Mesenchymal stem cell (in vitro differentiated cells and primary cell): ENCODE measurements at regions not wholly inside any gene's neighbourhood (a gene's known extent, or its start where the extent isn't known, plus 50 kb on each side); places are given as distances from the start of the nearest gene placed in this dataset.

Experiments
- DNase-seq: peaks from one replicate; pipeline ENCODE4 v3.0.0-alpha.2; 2013
- H2AFZ ChIP-seq: one replicate; pipeline ENCODE4 v1.6.1; 2013; ENCODE audit warnings: low read depth, mild to moderate bottlenecking, control low read depth, inconsistent platforms, low read length, moderate library complexity
- H2AK5ac ChIP-seq: 2 replicates; pipeline ENCODE4 v1.6.1; 2013; ENCODE audit warnings: low read length, moderate library complexity, mild to moderate bottlenecking, inconsistent platforms; ENCODE audit not compliant: severe bottlenecking
- H2BK120ac ChIP-seq: one replicate; pipeline ENCODE4 v1.6.1; 2013; ENCODE audit warnings: low read depth, mild to moderate bottlenecking, inconsistent platforms, low read length, moderate library complexity
- H2BK12ac ChIP-seq, 2 experiments: one replicate each; pipeline ENCODE4 v1.6.1; 2013; ENCODE audit warnings: inconsistent platforms in 2 of 2, low read length in 2 of 2, mild to moderate bottlenecking in 2 of 2, moderate library complexity in 2 of 2, control low read depth in 1 of 2
- H2BK15ac ChIP-seq: one replicate; pipeline ENCODE4 v1.6.1; 2013; ENCODE audit warnings: mild to moderate bottlenecking, low read depth, inconsistent platforms; ENCODE audit not compliant: poor library complexity, severe bottlenecking
- H2BK5ac ChIP-seq: 2 replicates; pipeline ENCODE4 v1.6.1; 2013; ENCODE audit warnings: low read depth, mild to moderate bottlenecking, low read length, control low read depth, inconsistent platforms; ENCODE audit not compliant: poor library complexity, severe bottlenecking
- H3K14ac ChIP-seq, 2 experiments: one replicate each; pipeline ENCODE4 v1.6.1; 2013; ENCODE audit warnings: inconsistent platforms in 2 of 2, low read length in 2 of 2, control low read depth in 1 of 2, mild to moderate bottlenecking in 1 of 2, moderate library complexity in 1 of 2
- H3K18ac ChIP-seq, 2 experiments: one replicate each; pipeline ENCODE4 v1.6.1; 2013; ENCODE audit warnings: inconsistent platforms in 2 of 2, low read length in 2 of 2, control low read depth in 1 of 2, low read depth in 1 of 2, mild to moderate bottlenecking in 1 of 2
- H3K23ac ChIP-seq, 2 experiments: one replicate each; pipeline ENCODE4 v1.6.1; 2013; ENCODE audit warnings: inconsistent platforms in 2 of 2, low read length in 2 of 2, mild to moderate bottlenecking in 2 of 2, moderate library complexity in 2 of 2, control low read depth in 1 of 2
- H3K27ac ChIP-seq: 2 replicates; pipeline ENCODE4 v1.5.1; 2013; ENCODE audit warnings: mild to moderate bottlenecking, moderate library complexity, low read length, control low read depth, inconsistent platforms; ENCODE audit not compliant: poor library complexity, severe bottlenecking
- H3K27me3 ChIP-seq, 2 experiments: 2 replicates each; pipeline versions ENCODE4 v1.6.1 to v1.7.0; 2013; ENCODE audit warnings: low read length in 2 of 2, mild to moderate bottlenecking in 2 of 2, moderate library complexity in 2 of 2, control low read depth in 1 of 2, inconsistent platforms in 1 of 2; ENCODE audit not compliant: control insufficient read depth in 1 of 2, insufficient read depth in 1 of 2
- H3K36me3 ChIP-seq, 2 experiments: 2 replicates each; pipeline versions ENCODE4 v1.6.1 to v1.7.0; 2013; ENCODE audit warnings: low read length in 2 of 2, control low read depth in 1 of 2, inconsistent platforms in 1 of 2, low read depth in 1 of 2, mild to moderate bottlenecking in 1 of 2; ENCODE audit not compliant: insufficient read depth in 2 of 2, control insufficient read depth in 1 of 2
- H3K4ac ChIP-seq, 2 experiments: one replicate each; pipeline ENCODE4 v1.6.1; 2013; ENCODE audit warnings: inconsistent platforms in 2 of 2, low read length in 2 of 2, mild to moderate bottlenecking in 2 of 2, moderate library complexity in 2 of 2, control low read depth in 1 of 2, low read depth in 1 of 2
- H3K4me1 ChIP-seq: 2 replicates; pipeline ENCODE4 v1.6.1; 2013; ENCODE audit warnings: low read depth, low read length, control low read depth; ENCODE audit not compliant: control insufficient read depth, insufficient read depth
- H3K4me2 ChIP-seq: 2 replicates; pipeline ENCODE4 v1.6.1; 2013; ENCODE audit warnings: low read length, mild to moderate bottlenecking, inconsistent platforms; ENCODE audit not compliant: poor library complexity, severe bottlenecking
- H3K4me3 ChIP-seq, 2 experiments: 2 replicates each; pipeline versions ENCODE4 v1.5.1 to v1.7.0; 2013; ENCODE audit warnings: low read length in 2 of 2, mild to moderate bottlenecking in 2 of 2, control low read depth in 1 of 2, low read depth in 1 of 2; ENCODE audit not compliant: insufficient read depth in 1 of 2
- H3K79me1 ChIP-seq: replicated peaks from 2 replicates; pipeline ENCODE4 v1.6.1; 2013; ENCODE audit warnings: mild to moderate bottlenecking, control low read depth, low read length, inconsistent platforms; ENCODE audit not compliant: poor library complexity, severe bottlenecking
- H3K9ac ChIP-seq: 2 replicates; pipeline ENCODE4 v1.7.0; 2013; ENCODE audit warnings: mild to moderate bottlenecking, low read length, moderate library complexity
- H3K9me3 ChIP-seq: 2 replicates; pipeline ENCODE4 v1.7.0; 2013; ENCODE audit warnings: mild to moderate bottlenecking, low read length; ENCODE audit not compliant: control insufficient read depth
- H4K8ac ChIP-seq: one replicate; pipeline ENCODE4 v1.6.1; 2013; ENCODE audit warnings: inconsistent platforms, mild to moderate bottlenecking, low read length, moderate library complexity
- H4K91ac ChIP-seq: one replicate; pipeline ENCODE4 v1.6.1; 2013; ENCODE audit warnings: mild to moderate bottlenecking, low read length, inconsistent platforms
- WGBS: methylation state at CpG from one replicate; pipeline ENCODE4 v1.1.7; 2013; ENCODE audit warnings: mixed read lengths; 5-methylcytosine and 5-hydroxymethylcytosine counted together

- Histone ChIP-seq H2BK5ac (no peak overlapping the region), H2BK15ac (no peak overlapping the region), H3K27me3 (no peaks in the 10 kb centered on the region), H4K91ac (no peak overlapping the region), H3K9ac (peak overlapping the region; percentile 5), H3K79me1 (no peaks in the 10 kb centered on the region), H3K14ac (no peak overlapping the region), H3K4me2 (no peak overlapping the region), H2BK12ac (no peak overlapping the region), H2AK5ac (no peak overlapping the region), H3K23ac (no peak overlapping the region), H3K4ac (no peak overlapping the region), H3K36me3 (no peaks in the 10 kb centered on the region), H2BK120ac (no peak overlapping the region), H2AFZ (no peak overlapping the region), H3K27ac (no peak overlapping the region), H3K4me3 (peak overlapping the region in 1 of 2 experiments; percentile 52), H3K4me1 (no peaks in the 10 kb centered on the region), H3K9me3 (no peaks in the 10 kb centered on the region), H4K8ac (no peak overlapping the region), H3K18ac (no peak overlapping the region)
- no peak for DNase-seq
- 77% methylated on average over 6 of the region's 6 CpGs for WGBS
Observed at GRCh38 chr14:28603606-28604005, 163.0 kb upstream of the FOXG1 start.

GRCh38 chr14:28607661-28608060 is 158.9 kb upstream of the FOXG1 start:
- Histone ChIP-seq H3K4ac (no peak overlapping the region), H3K4me2 (no peak overlapping the region), H3K79me1 (no peaks in the 10 kb centered on the region), H3K14ac (no peak overlapping the region), H2AFZ (no peak overlapping the region), H3K23ac (no peak overlapping the region), H3K9me3 (no peaks in the 10 kb centered on the region), H3K4me1 (no peaks in the 10 kb centered on the region), H2AK5ac (no peak overlapping the region), H2BK120ac (no peak overlapping the region), H2BK15ac (no peak overlapping the region), H3K9ac (no peak overlapping the region), H4K8ac (no peak overlapping the region), H3K36me3 (no peaks in the 10 kb centered on the region), H3K4me3 (no peak overlapping the region), H2BK5ac (no peak overlapping the region), H3K27me3 (no peaks in the 10 kb centered on the region), H4K91ac (no peak overlapping the region), H3K27ac (no peak overlapping the region), H3K18ac (no peak overlapping the region), H2BK12ac (no peak overlapping the region)
- DNase-seq, result no peak
- WGBS, result 59% methylated on average over 3 of the region's 5 CpGs

GRCh38 chr14:28608443-28608842 is 158.1 kb upstream of the FOXG1 start:
- no peak overlapping the region for H4K8ac ChIP-seq
- H2BK12ac ChIP-seq, result no peak overlapping the region
- H3K14ac ChIP-seq, result no peak overlapping the region
- H3K9ac ChIP-seq, result no peak overlapping the region
- H3K23ac ChIP-seq, result no peak overlapping the region
- no peak overlapping the region for H2BK120ac ChIP-seq
- H3K4me2 ChIP-seq, result no peak overlapping the region
- H3K36me3 ChIP-seq, result no peaks in the 10 kb centered on the region
- H2AK5ac ChIP-seq, result no peak overlapping the region
- no peak overlapping the region for H2BK15ac ChIP-seq
- WGBS, result 89% methylated on average over 7 of the region's 8 CpGs
- H2BK5ac ChIP-seq, result no peak overlapping the region
- no peak overlapping the region for H4K91ac ChIP-seq
- H2AFZ ChIP-seq, result no peak overlapping the region
- H3K18ac ChIP-seq, result no peak overlapping the region
- H3K27ac ChIP-seq, result no peak overlapping the region
- no peaks in the 10 kb centered on the region for H3K4me1 ChIP-seq
- H3K9me3 ChIP-seq, result no peaks in the 10 kb centered on the region
- no peak overlapping the region for H3K4me3 ChIP-seq
- no peaks in the 10 kb centered on the region for H3K27me3 ChIP-seq
- no peaks in the 10 kb centered on the region for H3K79me1 ChIP-seq
- DNase-seq, result no peak
- H3K4ac ChIP-seq, result no peak overlapping the region

DNA sequence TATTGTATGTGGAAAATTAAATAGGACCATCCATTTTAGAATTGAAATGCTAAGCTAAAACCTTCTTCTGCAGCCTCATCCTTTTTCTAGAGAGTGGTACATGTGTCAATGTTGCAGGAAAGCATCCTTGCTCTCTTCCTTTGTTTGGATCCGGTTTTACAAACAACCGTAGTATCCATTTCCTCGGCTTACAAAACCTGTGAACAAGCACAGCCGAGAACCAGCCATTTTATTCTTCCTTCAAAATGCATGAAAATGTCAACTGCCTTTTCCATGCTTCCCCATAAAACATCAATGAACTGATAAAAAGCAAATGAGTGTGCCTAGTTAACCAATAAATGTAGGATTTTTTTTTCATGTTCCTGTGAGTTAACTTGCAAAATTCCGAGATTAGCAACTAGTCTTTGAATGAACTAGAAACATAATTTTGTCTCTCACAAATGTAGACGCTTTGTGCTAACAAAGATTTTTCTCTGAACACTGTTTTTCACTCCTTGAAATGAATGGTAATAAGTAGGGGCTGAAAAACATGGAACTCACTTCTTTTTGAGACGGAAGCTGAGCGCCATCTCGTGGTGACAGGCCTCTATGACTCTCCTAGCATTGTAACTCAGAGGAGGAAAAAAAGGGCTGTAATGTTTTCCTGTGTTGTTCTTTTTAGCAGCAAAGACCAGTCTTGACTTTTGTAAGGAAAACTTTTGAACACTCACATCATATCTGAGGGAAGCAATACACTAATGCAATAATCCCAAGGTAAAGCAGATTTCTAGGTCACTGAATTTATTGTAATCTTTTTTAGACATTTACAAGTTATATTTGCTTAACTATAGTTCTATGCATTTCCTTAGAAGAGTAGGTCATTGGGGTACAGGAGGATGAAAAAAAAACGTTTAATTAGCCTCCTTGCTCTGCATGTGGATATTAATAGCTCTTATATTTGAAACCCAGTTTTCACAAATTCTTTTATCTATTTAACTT is 157.4 kb upstream of the FOXG1 start:
- Histone ChIP-seq H3K4me3 (no peak overlapping the region), H4K8ac (no peak overlapping the region), H2BK120ac (no peak overlapping the region), H3K14ac (no peak overlapping the region), H4K91ac (no peak overlapping the region), H3K4ac (no peak overlapping the region), H3K4me1 (no peaks in the 10 kb centered on the region), H2AK5ac (no peak overlapping the region), H3K36me3 (no peaks in the 10 kb centered on the region), H2BK5ac (no peak overlapping the region), H3K27me3 (no peaks in the 10 kb centered on the region), H3K9me3 (no peaks in the 10 kb centered on the region), H2AFZ (no peak overlapping the region), H2BK15ac (no peak overlapping the region), H2BK12ac (no peak overlapping the region), H3K23ac (no peak overlapping the region), H3K18ac (no peak overlapping the region), H3K4me2 (no peak overlapping the region), H3K27ac (no peak overlapping the region), H3K79me1 (no peaks in the 10 kb centered on the region), H3K9ac (no peak overlapping the region)
- WGBS, result 53% methylated on average over 7 of the region's 10 CpGs
- DNase-seq, result peak; percentile 30
